DMS114 treated with DMSO at 0.1 percent for 48 hours (cell line): ENCODE measurements at regions not wholly inside any gene's neighbourhood (a gene's known extent, or its start where the extent isn't known, plus 50 kb on each side); places are given as distances from the start of the nearest gene placed in this dataset.
"Not testable (repeated sequence)": the region's sequence is repeated elsewhere in the genome, so short reads cannot be mapped to it uniquely, and the experiment has no call there.

Experiments
- DNase-seq: peaks from one replicate; lab custom pipeline; 2025; ENCODE audit not compliant: unreplicated experiment; lab: John Stamatoyannopoulos, UW

DNA sequence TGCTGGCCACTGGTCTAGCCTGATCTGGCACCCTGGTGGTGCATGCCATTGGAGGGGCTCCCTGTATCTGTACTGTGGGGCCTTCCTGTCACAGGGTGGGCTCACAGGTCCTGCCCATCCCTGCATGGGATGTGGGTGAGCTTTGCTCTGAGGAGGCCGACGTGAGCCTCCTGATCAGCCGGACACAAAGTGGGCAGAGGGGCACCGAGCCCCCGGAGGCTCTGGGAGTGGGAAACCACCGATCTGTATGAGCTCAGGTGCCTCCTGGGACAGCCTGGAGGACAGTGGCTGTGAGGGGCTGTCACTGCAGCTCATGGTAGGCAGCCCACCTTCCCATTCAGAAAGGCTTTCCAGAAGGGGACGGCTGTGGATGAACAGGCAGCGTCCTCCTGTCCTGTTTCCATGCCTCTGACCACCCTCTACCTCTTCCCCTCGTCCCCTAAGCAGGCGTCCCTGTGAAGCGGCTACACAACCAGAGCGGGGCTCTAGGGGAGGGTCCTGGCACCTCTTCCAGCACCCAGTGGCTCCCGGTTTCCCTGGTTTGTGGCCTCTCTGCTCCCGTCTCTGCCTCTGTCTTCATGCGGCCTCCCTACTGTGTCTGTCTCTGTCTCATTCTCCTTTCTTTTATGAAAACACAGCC lies 112.5 kb upstream of the OTOS start:
- DNase-seq: no peak

DNA sequence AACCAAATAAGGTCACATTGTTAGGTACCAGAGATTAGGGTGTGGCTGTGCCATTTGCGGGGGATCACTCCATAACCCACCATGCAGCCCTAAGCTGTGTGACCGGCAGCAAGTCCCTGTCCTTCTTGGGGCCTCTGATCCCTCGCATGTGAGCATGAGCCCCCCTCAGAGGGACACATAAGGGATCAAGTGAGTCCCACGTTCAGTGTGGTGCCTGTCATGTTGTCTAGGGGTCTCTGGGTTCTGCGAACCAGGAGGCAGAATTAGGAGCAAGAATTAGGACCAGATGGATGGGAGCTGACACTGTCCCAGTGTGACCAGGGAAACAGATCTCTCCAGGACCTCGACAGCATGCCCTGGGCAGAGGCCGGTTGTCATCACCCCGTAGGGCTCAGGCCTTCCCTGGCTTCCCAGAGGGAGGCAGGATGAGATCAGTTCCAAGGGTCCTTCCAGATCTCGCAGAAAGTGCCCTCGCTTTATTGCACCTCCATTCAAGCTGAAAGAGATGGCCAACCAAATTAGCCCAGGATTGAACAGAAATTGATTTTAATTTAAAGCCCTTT lies 113.2 kb upstream of the OTOS start:
- DNase-seq: no peak

GRCh38 chr2:240254337-240255164 lies 114.1 kb upstream of the OTOS start:
- DNase-seq: no peak

DNA sequence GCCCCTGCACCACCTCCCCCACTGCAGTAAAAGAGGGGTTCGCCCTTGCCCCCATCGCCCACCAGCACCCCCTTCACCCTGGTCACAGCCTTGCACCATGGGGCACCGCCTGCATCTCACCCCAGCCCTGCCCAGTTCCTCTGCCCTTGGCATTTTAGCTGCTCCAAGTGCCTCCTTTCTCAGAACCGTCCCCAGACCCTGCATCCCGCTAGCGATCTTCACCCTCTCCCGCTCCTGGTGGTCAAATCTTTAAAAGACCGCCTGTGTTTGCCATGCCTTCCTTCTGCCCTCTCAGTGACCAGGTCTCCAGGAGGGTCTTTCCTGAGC lies 114.7 kb upstream of the OTOS start:
- no peak for DNase-seq

GRCh38 chr2:240255811-240256703 lies 115.6 kb upstream of the OTOS start:
- no peak for DNase-seq

DNA sequence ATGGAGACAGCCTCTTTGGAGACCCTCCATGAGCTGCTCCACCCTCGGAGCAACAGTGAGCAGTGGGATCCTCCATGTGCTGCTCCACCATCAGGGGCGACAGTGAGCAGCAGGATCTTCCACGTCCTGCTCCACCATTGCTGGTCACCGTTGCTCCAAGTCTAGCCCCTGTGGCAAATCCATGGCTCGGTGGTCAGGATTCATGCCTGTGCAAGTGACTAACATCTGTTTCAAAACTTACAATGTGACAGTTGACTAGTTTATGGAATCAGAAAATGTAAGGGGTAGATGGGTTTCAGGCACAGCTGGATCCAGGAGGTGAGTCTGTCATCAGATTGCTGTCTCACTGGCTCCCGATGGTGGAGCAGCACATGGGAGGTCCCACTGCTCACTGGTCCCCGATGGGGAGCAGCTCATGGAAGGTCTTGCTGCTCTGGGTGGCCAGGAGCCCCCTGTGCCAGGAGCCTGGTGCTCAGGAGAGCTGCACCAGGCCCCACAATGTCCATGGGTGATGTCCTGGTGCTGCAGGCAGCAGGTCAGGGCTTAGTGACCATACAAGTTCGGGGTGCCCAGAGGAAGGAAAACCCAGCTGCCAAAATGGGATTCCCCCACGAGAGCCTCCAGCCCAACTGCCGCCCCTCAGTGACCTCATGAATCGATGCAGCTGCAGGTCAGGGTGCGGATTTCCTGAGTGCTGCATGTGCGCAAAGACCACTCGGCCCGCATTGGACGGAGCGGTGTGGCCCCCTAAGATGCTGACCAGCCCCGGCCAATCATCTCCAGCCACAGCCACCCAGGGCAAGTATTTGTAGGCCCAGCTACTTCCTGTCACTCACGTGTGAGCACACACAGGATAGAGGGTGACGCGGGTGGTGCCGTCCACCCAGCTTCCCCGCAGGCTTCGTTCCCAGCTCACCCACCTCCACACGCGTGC lies 116.5 kb upstream of the OTOS start:
- no peak for DNase-seq

GRCh38 chr2:240257940-240258580 lies 117.6 kb upstream of the OTOS start:
- no peak for DNase-seq

DNA sequence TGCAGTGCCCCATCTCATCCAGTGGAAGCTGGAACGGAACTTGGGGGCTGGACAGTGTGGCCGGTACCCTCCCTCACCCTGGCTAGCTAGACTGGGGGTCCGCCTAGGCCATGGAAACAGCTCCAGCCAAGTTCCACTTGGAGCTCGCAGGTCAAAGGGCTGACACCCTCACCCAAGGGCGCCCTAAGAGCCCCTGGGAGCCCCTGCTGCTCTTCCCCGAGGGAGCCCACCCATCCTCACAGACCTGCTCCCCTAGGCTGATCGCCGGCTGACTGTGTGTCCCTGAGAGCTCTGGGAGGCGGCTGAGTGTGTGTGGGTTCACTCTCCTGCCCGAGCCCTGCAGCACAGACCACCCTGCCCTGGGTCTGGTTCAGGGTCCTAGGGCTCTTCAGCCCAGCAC lies 118.2 kb upstream of the OTOS start:
- no peak for DNase-seq

DNA sequence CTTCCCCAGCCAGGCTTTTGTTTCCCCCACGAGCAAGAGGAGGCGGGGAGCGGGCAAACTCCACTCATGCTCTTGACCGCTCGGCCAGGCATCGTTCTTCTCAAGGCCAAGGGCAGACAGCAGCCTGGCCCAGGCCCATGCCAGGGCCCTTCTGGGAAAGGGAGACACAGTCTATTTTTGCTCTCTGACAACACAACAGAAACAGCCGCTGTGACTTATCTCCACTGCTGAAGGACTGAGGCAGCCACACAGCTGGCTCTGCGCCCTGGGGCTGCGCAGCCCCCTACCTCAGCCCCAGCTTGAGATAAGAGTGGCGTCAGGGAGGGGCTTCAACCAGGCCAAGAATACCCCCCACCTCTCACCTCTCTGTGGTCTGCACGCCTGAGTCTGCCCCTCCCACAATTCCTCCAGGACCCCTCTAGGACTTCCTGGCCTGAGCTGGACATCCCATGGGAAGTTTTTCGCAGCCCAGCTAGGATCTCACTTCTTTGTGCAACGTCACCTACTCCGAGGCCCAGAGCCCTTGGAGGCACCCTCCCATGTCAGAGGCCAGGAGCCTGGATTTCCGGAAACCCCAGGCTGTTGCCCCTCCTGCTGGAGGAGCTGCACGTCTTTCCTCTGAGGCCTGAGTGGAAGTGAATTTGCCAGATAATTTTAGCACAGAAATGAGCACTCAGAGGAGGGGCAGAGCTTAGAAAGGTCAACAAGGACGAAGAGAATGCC lies 118.9 kb upstream of the OTOS start:
- no peak for DNase-seq

DNA sequence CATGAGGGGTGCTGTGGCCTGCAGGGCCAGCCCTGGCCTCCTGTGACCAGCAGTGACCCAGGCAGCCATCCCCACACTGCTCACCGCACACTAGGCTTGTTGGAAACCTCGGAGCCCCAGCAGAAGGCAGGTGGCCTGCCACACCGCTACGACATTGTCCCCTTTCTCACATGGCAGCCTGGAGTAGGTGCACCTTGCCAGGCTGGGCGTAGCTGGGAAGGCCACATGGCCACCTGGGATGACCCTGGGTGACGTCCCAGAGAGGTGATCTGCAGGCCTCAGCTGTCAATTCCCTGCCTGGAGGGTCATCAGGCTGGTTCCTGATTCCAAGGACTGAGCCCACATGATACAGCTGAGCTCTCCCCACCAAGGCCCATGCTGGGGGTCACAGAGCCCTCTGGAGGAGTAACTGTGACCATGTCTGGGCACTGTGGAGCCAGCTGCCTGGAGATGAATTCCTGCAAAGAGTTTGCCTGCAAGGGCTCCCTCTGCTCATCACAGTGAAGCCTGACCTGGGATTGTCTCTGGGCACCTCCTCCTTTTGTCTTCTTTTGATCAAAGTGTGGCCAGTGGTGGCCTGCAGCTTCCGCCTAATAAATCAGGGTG lies 119.6 kb upstream of the OTOS start:
- no peak for DNase-seq

- no peak for DNase-seq
These were observed 120.2 kb upstream of the OTOS start for GRCh38 chr2:240260664-240261063.

DNA sequence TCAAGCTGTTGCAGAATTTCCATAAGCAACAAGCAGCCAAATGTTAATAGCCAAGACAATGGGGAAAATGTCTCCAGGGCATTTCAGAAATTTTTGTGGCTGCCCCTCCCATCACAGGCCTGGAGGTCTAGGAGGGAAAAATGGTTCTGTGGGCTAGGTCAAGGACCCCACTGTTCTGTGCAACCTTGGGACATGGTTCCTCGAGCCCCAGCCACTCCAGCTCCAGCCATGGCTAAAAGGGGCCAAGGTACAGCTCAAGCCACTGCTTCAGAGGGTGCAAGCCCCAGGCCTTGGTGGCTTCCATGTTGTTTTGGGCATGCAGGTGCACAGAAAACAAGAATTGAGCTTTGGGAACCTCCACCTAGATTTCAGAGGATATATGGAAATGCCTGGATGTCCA lies 122.1 kb upstream of the OTOS start:
- DNase-seq: not testable (repeated sequence)

GRCh38 chr2:240269380-240269779 lies 128.9 kb upstream of the OTOS start:
- DNase-seq: no peak

DNA sequence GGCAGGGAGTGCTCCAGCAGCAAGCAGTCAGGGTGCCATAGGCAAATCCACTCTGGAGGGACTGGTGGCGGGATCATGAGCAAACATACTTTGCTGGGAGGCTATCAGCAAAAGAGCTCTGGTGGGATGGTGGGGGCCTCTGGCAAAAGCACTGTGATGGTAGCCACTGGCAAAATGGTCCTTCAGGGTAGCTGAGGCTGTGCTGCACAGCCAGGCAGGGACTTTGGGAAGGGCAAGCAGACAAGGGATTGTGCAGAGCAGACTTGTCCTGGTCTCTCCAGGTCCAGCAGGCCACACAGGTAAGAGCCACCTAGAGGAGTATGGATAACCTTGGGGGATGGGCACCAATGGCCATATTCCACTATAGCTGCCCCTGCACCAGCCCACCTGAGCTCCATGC lies 129.4 kb upstream of the OTOS start:
- DNase-seq: no peak

DNA sequence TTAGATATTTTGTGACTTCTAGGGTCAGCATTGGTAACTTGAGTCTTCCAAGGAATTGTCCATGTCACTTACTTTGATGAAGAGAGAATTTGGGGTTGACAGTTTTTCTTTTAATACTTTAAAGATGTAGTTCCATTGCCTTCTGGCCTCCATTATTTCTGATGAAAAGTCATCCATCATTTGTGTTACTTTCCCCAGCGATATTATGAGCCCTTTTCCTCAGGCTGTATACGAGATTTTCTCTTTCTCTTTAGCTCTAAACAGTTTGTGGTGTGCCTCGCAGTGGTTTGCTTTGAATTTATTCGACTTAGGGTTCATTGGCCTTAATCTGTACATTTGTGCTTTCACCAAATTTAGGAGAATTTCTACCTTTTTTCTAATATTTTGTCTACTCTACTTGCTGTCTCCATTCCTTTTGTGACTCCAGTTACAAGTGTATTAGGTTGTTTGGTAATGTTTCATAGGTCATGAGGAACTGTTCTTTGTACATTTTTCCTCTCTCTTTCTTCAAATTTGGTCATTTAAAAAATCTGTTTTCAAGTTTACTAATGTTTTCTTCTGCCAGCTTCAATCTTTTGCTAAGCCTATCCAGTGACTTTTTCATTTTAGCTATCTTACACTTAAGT lies 131.4 kb upstream of the OTOS start:
- no peak for DNase-seq

DNA sequence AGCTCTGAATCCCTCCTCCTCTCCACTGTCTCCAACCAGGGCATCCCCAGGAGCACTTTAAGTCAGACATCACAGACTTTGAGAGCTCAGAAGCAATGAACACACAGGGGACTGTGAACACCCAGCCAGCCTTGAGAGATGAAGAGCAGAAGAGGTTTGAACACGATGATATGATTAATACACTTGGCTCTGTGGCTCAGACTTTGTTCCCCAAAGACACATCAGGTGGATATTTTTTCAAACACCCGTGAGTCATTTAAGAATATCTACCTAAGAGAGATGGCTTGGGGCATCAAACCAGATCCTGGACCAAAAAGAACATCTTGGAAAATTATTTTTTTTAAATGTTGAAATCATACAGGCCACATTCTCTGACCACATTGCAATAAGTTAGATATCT lies 134.9 kb upstream of the OTOS start:
- DNase-seq: no peak

DNA sequence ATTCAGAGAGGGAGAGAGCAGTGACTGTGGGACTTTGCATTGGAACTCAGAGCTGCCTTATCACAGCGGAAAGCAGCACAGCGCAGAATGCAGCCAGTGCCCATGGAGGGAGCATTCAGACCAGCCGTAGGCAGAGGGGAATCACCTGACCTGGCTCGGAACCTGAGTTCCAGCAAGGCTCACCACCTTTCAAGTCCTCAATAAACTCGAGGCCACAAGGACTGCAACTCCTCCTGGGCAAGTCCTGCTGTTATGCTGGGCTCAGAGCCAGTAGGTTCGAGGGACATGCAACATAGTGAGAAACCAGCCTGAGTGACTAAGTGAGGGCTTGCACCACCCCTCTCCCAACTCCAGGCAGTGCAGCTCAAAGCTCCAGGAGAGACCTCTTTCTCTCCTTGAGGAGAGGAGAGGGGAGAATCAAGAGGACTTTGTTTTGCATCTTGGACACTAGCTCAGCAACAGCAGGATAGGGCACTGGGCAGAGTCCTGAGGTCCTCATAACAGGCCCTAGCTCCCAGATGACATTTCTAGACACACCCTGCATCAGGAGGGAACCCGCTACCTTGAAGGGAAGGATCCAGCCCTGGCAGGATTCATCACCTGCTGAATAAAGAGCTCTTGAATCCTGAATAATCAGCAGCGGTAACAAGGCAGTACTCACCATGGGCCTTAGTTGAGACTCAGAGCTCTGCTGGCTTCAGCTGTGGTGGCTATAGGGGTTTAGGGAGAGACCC lies 136.8 kb upstream of the OTOS start:
- no peak for DNase-seq
